ENCODE measurements at regions not wholly inside any gene's neighbourhood (a gene's known extent, or its start where the extent isn't known, plus 50 kb on each side); places are given as distances from the start of the nearest gene placed in this dataset.

DNA sequence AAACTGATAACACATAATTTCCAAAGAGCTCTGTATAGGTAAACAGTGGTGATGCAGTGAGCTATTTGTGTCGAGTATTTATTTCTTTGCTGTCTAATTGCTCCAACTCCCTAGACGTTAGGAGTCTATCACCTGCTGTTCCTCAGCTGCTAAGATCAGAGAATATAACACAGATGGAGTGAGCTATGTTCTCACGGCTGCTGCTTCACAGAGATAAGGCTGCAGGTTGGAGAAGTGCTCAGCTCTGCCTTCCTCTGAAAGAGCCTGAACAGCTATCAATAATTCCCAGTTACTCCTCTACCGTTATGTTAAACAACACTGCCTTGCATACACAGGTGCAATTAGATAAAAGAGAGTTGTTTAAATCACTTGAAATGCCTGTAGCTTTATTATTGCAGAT, 103.2 kb upstream of the MDGA2 start:
- DNase-seq (ENCODE audit: extremely low read depth, low read depth): no peak
- TF ChIP-seq, protein P1, sequence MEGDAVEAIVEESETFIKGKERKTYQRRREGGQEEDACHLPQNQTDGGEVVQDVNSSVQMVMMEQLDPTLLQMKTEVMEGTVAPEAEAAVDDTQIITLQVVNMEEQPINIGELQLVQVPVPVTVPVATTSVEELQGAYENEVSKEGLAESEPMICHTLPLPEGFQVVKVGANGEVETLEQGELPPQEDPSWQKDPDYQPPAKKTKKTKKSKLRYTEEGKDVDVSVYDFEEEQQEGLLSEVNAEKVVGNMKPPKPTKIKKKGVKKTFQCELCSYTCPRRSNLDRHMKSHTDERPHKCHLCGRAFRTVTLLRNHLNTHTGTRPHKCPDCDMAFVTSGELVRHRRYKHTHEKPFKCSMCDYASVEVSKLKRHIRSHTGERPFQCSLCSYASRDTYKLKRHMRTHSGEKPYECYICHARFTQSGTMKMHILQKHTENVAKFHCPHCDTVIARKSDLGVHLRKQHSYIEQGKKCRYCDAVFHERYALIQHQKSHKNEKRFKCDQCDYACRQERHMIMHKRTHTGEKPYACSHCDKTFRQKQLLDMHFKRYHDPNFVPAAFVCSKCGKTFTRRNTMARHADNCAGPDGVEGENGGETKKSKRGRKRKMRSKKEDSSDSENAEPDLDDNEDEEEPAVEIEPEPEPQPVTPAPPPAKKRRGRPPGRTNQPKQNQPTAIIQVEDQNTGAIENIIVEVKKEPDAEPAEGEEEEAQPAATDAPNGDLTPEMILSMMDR (IDR thresholded peaks at IDR 0.05; ENCODE audit: low read depth, low read length, missing control alignments): no peak
- H3K4me3 ChIP-seq (replicated peaks; ENCODE audit: low read depth, low read length): no peak overlapping the region

DNA sequence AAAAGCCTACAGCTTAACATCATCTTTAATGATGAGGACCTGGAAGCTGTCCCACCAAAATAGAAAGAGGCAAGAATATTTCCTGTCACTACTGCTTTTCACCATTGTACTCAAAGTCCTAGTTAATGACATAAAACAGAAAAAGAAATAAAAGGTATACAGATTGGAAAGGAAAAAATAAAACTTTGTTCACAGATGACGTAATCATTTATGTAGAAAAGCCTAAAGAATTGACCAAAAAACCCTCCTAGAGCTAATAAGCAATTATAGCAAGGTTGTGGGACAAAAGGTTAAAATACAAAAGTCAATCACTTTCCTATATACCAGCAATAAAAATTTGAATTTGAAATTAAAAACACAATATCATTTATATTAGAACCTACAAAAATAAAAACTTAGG, 97.2 kb upstream of the MDGA2 start:
- DNase-seq (ENCODE audit: extremely low read depth, low read depth): no peak
- TF ChIP-seq, protein P1 (IDR thresholded peaks at IDR 0.05; ENCODE audit: low read depth, low read length, missing control alignments): no peak
- H3K4me3 ChIP-seq (replicated peaks; ENCODE audit: low read depth, low read length): no peak overlapping the region

DNA sequence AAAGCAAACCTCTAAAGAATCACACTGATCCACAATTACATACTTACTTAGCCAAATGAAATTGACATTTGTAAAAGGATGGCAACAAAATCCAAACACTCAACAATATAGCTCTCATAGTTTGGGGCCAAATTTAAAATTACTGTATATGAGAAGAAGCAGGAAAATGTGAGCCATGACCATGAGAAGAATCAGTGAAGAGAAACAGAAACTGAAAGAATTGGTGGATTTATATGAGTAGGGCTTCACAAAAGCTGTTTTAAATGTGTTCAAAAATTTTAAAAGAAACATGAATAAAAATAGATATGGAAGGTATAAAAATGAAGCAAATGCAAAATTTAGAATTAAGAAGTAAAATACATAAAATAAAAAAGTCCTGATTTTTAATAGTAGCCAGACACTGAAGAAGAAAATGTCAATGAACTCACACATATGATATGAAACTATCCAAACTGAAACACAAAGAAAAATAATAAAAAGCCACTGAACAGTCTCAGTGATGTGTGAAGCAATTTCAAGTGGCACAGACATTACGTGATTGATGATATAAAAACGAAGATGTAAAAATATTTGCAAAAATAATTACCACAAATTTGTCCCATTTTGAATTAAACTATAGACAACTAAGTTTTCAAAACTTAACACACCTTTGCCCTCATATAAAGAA, 87.9 kb upstream of the MDGA2 start:
- TF ChIP-seq, protein P1 (IDR thresholded peaks at IDR 0.05; ENCODE audit: low read depth, low read length, missing control alignments): no peak
- no peak overlapping the region for H3K4me3 ChIP-seq (replicated peaks; ENCODE audit: low read depth, low read length)
- no peak for DNase-seq (ENCODE audit: extremely low read depth, low read depth)

DNA sequence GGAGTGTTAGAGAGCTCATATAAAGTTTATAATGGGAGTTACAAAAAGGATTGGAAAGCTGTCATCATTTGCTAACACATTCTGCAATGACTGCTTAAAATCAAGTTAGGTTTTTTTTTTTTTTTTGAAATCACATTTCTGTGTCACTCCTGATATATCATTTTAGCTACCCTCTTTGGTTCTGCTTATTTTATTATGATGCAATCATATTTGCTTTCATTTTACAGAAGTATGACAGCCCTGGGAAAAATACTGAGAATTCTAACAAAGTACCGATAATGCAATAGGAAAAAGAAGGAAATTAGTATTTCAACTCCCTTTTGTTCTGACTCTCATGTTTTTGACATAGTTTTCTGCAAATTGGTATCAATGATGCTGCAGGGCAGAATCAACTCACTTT, 71.6 kb upstream of the MDGA2 start:
- TF ChIP-seq, protein P1 (IDR thresholded peaks at IDR 0.05; ENCODE audit: low read depth, low read length, missing control alignments): no peak
- DNase-seq (ENCODE audit: extremely low read depth, low read depth): no peak
- H3K4me3 ChIP-seq (replicated peaks; ENCODE audit: low read depth, low read length): no peak overlapping the region

DNA sequence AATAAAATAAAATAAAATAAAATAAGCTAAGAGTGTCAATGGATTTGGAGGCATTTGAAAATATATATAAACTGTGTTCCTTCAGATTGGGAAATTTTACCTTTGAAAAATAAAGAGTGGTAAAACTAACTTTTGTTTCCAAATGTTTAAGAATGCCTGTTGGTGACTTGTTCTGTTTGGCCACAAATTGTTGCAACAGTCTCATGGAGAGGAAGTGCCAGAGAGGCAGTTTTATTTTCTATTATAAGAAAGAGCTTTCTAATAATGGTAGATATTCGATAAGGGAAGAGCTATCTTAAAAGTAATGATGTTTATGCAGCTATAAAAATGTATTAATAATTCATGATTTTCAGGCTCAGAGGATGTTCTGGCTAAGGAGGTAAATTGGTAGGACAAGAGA, 68.8 kb upstream of the MDGA2 start:
- no peak for DNase-seq (ENCODE audit: extremely low read depth, low read depth)
- no peak overlapping the region for H3K4me3 ChIP-seq (replicated peaks; ENCODE audit: low read depth, low read length)
- TF ChIP-seq, protein P1 (IDR thresholded peaks at IDR 0.05; ENCODE audit: low read depth, low read length, missing control alignments): no peak

DNA sequence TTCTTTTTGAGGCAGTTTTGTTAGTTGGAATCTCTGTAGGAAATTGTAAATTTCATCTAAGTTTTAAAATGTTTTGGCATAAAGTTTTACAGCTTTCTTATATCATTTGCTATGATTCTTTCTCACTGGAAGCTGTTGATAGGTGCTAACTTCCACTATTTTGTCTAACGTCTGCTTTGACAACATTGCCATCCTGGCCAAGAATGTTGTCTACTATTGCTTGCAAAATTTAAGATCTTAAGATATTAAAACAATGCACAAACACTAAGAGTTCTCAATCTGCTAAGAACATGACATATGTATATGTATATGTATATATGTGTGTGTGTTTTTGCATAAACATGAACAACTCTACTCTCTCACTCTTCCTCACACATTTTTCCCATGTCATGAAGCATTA, 64.1 kb upstream of the MDGA2 start:
- no peak for DNase-seq (ENCODE audit: extremely low read depth, low read depth)
- no peak overlapping the region for H3K4me3 ChIP-seq (replicated peaks; ENCODE audit: low read depth, low read length)
- TF ChIP-seq, protein P1 (IDR thresholded peaks at IDR 0.05; ENCODE audit: low read depth, low read length, missing control alignments): no peak

DNA sequence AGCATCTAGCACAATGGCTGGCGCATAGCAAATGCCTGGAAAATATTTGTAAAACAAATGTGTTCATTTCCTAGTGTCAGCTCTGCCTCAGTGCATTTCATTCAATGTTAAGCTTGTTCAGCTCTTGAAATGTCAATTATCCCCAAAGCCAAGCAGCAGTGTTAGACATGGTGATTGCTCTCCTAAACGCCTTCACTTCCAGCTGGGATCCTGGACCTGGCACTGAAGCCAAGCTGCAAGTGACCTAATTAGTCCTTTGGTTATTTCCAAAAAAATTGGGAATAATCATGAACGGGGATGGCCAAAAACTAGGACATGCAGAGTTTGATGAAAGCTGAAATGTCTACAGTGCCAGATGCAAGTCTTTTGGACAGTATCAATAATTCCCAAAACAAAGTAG, 54.9 kb upstream of the MDGA2 start:
- no peak for DNase-seq (ENCODE audit: extremely low read depth, low read depth)
- TF ChIP-seq, protein P1 (IDR thresholded peaks at IDR 0.05; ENCODE audit: low read depth, low read length, missing control alignments): no peak
- no peak overlapping the region for H3K4me3 ChIP-seq (replicated peaks; ENCODE audit: low read depth, low read length)
